Renal cortical epithelial cell (primary cell): ENCODE measurements at regions not wholly inside any gene's neighbourhood (a gene's known extent, or its start where the extent isn't known, plus 50 kb on each side); places are given as distances from the start of the nearest gene placed in this dataset.
"Not testable (repeated sequence)": the region's sequence is repeated elsewhere in the genome, so short reads cannot be mapped to it uniquely, and the experiment has no call there.

Experiments used
- DNase-seq: peaks from one replicate; pipeline ENCODE4 v3.0.0-alpha.2; 2011; ENCODE audit warnings: low read depth

GRCh38 chr12:126258190-126258589 is 1193.0 kb downstream of the AACS start:
- DNase-seq = no peak

GRCh38 chr12:126262829-126263228 is 1197.6 kb downstream of the AACS start:
- DNase-seq = no peak

- no peak for DNase-seq
These were observed 1203.0 kb downstream of the AACS start for GRCh38 chr12:126268222-126268621.

GRCh38 chr12:126271159-126271558 is 1205.9 kb downstream of the AACS start:
- no peak for DNase-seq

- no peak for DNase-seq
These were observed 1217.5 kb downstream of the AACS start for GRCh38 chr12:126282691-126283090.

- no peak for DNase-seq
These were observed 1221.0 kb downstream of the AACS start for GRCh38 chr12:126286203-126286602.

- DNase-seq = no peak
These were observed 1225.2 kb downstream of the AACS start for GRCh38 chr12:126290456-126290855.

- DNase-seq = not testable (repeated sequence)
These were observed 1226.8 kb downstream of the AACS start for GRCh38 chr12:126291987-126292386.

GRCh38 chr12:126295652-126296051 is 1230.4 kb downstream of the AACS start:
- no peak for DNase-seq

- no peak for DNase-seq
These were observed 1244.0 kb downstream of the AACS start for GRCh38 chr12:126309278-126309677.

GRCh38 chr12:126312457-126312856 is 1247.2 kb downstream of the AACS start:
- DNase-seq = no peak

- DNase-seq = no peak
These were observed 1251.2 kb downstream of the AACS start for GRCh38 chr12:126316411-126316810.

- peak; percentile 26 for DNase-seq
These were observed 1272.6 kb downstream of the AACS start for GRCh38 chr12:126337556-126338441.

GRCh38 chr12:126342866-126343265 is 1277.6 kb downstream of the AACS start:
- DNase-seq = no peak

- DNase-seq = no peak
These were observed 1278.1 kb downstream of the AACS start for GRCh38 chr12:126343321-126343720.

- DNase-seq = no peak
These were observed 1280.9 kb downstream of the AACS start for GRCh38 chr12:126346087-126346486.

GRCh38 chr12:126347421-126347820 is 1282.2 kb downstream of the AACS start:
- no peak for DNase-seq

- DNase-seq = no peak
These were observed 1284.1 kb downstream of the AACS start for GRCh38 chr12:126349383-126349782.

- no peak for DNase-seq
These were observed 1288.4 kb downstream of the AACS start for GRCh38 chr12:126353604-126354003.

GRCh38 chr12:126354633-126355032 is 1289.4 kb downstream of the AACS start:
- no peak for DNase-seq

GRCh38 chr12:126355346-126355745 is 1290.1 kb downstream of the AACS start:
- no peak for DNase-seq

GRCh38 chr12:126358806-126359205 is 1293.6 kb downstream of the AACS start:
- no peak for DNase-seq

GRCh38 chr12:126359216-126359615 is 1294.0 kb downstream of the AACS start:
- no peak for DNase-seq

GRCh38 chr12:126361804-126362203 is 1296.6 kb downstream of the AACS start:
- DNase-seq = no peak
